C4-2B (cell line): ENCODE measurements at regions not wholly inside any gene's neighbourhood (a gene's known extent, or its start where the extent isn't known, plus 50 kb on each side); places are given as distances from the start of the nearest gene placed in this dataset.

Experiments used
- H3K27ac ChIP-seq: fragments of 450-650 bp; 2 replicates; pipeline ENCODE4 v1.5.1; 2017
- ZFX ChIP-seq: fragments of 450-650 bp; IDR thresholded peaks from 2 replicates; pipeline ENCODE4 v1.6.1; 2017
- TF ChIP-seq, protein P1 (sequence below): fragments of 450-650 bp; conservative IDR thresholded peaks from 2 replicates; pipeline ENCODE4 v1.5.1; 2017; ENCODE audit warnings: mild to moderate bottlenecking

DNA sequence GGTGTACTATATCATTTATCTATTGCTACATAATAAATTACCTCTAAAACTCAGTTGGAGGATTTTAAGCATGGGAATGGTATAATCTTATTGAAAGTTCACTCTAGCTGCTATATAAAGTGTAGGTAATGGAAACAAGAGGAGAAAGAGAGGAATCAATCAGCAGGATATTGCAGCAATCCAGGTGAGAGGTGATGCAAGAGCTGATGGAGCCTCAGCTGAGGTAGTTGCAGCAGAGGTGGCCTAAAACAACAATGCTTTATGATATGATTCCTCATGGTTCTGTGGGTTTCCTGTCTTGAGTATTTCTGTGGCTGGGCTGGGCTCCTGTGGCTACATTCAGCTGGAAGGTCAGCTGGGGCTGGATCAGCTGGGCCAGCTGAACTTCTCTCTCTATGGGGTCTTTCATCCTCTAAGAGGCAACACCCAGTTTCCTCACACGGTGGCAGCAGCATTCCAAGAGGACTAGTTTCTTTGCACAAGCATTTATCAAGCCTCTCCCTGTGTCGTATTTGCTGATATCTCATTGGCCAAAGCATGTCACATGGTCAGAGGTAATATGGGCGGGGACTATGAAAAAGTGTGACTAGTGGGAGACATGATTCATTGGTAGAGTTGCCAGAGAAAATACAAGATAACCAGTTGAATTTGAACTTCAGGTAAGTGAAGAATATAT, 135.4 kb upstream of the LARGE1 start:
- TF ChIP-seq, protein P1, sequence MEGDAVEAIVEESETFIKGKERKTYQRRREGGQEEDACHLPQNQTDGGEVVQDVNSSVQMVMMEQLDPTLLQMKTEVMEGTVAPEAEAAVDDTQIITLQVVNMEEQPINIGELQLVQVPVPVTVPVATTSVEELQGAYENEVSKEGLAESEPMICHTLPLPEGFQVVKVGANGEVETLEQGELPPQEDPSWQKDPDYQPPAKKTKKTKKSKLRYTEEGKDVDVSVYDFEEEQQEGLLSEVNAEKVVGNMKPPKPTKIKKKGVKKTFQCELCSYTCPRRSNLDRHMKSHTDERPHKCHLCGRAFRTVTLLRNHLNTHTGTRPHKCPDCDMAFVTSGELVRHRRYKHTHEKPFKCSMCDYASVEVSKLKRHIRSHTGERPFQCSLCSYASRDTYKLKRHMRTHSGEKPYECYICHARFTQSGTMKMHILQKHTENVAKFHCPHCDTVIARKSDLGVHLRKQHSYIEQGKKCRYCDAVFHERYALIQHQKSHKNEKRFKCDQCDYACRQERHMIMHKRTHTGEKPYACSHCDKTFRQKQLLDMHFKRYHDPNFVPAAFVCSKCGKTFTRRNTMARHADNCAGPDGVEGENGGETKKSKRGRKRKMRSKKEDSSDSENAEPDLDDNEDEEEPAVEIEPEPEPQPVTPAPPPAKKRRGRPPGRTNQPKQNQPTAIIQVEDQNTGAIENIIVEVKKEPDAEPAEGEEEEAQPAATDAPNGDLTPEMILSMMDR: peak; percentile 44
- TF ChIP-seq ZFX: no peak
- no peak overlapping the region for H3K27ac ChIP-seq

- no peak overlapping the region for H3K27ac ChIP-seq
- TF ChIP-seq, protein P1: no peak
- no peak for TF ChIP-seq ZFX
These were observed 137.4 kb upstream of the LARGE1 start for GRCh38 chr22:34057726-34058125.

- TF ChIP-seq, protein P1: no peak
- no peak for TF ChIP-seq ZFX
These were observed 144.4 kb upstream of the LARGE1 start for GRCh38 chr22:34064696-34065095.

GRCh38 chr22:34067031-34067430, 146.8 kb upstream of the LARGE1 start:
- no peak for TF ChIP-seq ZFX
- TF ChIP-seq, protein P1: no peak
- H3K27ac ChIP-seq: no peak overlapping the region

More at GRCh38 chr22:34064696-34065095, 144.4 kb upstream of the LARGE1 start:
- H3K27ac ChIP-seq: no peak overlapping the region

GRCh38 chr22:34068001-34068400, 147.7 kb upstream of the LARGE1 start:
- no peak overlapping the region for H3K27ac ChIP-seq

DNA sequence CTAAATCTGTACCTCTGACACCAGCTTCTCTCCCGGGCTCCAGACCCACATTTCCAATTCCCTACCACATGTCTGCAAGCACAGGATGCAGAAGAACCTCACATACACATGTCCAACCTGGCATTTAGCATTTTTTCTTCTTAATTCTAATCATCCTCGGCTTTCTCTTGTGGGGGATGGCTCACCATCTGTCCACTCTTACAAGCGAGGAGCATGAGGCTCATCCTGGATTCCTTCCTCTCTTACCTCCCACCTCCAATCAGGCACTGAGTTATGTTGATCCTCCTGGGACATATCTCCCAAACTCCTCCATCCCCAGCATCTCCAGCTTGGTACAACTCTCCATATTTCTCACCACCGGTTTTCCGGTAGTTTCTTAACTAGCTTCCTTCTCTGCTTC, 149.8 kb upstream of the LARGE1 start:
- TF ChIP-seq, protein P1: no peak
- TF ChIP-seq ZFX: no peak
- no peak overlapping the region for H3K27ac ChIP-seq

More at GRCh38 chr22:34068001-34068400, 147.7 kb upstream of the LARGE1 start:
- no peak for TF ChIP-seq ZFX
- TF ChIP-seq, protein P1: no peak

- no peak overlapping the region for H3K27ac ChIP-seq
- TF ChIP-seq, protein P1: no peak
- no peak for TF ChIP-seq ZFX
These were observed 150.3 kb upstream of the LARGE1 start for GRCh38 chr22:34070531-34070930.
